Parathyroid adenoma (tissue), 2 donors: ENCODE measurements at regions not wholly inside any gene's neighbourhood (a gene's known extent, or its start where the extent isn't known, plus 50 kb on each side); places are given as distances from the start of the nearest gene placed in this dataset.

Experiments
- H2AFZ ChIP-seq: fragments of 300-600 bp; sonication (generic); one replicate; pipeline ENCODE4 v1.7.0; 2017; ENCODE audit warnings: antibody characterized with exemption, mild to moderate bottlenecking
- H3K27ac ChIP-seq: fragments of 300-600 bp; sonication (generic); one replicate; pipeline ENCODE4 v1.7.0; 2017
- H3K27me3 ChIP-seq: fragments of 300-600 bp; sonication (generic); one replicate; pipeline ENCODE4 v1.7.0; 2017; ENCODE audit warnings: low read length; ENCODE audit not compliant: control insufficient read depth, insufficient read depth
- H3K36me3 ChIP-seq: fragments of 300-600 bp; sonication (generic); one replicate; pipeline ENCODE4 v1.7.0; 2017; ENCODE audit warnings: low read length; ENCODE audit not compliant: control insufficient read depth, insufficient read depth
- H3K4me1 ChIP-seq: fragments of 300-600 bp; sonication (generic); one replicate; pipeline ENCODE4 v1.7.0; 2017; ENCODE audit warnings: control low read depth
- H3K4me2 ChIP-seq: fragments of 300-600 bp; sonication (generic); one replicate; pipeline ENCODE4 v1.7.0; 2017; ENCODE audit warnings: low read length
- H3K4me3 ChIP-seq: fragments of 300-600 bp; sonication (generic); one replicate; pipeline ENCODE4 v1.7.0; 2017; ENCODE audit warnings: low read depth, low read length
- H3K79me2 ChIP-seq: fragments of 300-600 bp; sonication (generic); one replicate; pipeline ENCODE4 v1.7.0; 2017; ENCODE audit warnings: control low read depth
- H3K9ac ChIP-seq: fragments of 300-600 bp; sonication (generic); one replicate; pipeline ENCODE4 v1.7.0; 2017; ENCODE audit warnings: mild to moderate bottlenecking
- H3K9me3 ChIP-seq: fragments of 300-600 bp; sonication (generic); one replicate; pipeline ENCODE4 v1.7.0; 2017; ENCODE audit warnings: low read length; ENCODE audit not compliant: control insufficient read depth
- TF ChIP-seq, protein P1 (sequence below): fragments of 300-600 bp; sonication (generic); IDR thresholded peaks from one replicate; pipeline ENCODE4 v1.7.0; 2017; ENCODE audit warnings: antibody characterized with exemption, mild to moderate bottlenecking
- donor health status: primary hyperparathyroidism.

DNA sequence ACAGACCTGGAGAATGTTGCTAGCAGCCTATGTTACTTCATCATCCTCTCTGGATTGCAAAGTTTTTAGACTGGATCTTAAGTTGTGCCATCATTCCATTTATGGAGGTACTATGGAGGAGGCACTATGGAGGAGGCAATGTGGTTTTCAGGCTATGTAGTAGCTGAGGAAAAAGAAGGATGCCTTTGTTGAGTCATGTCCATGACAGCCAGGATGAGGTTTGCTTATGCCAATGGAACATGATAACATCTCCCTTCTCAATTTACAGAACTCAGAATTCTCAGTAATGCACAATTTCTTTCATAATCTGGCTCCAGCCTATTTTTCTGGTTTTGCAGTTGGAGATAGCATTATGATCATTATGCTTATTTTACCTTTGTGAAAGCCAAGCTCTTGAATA is 65.9 kb upstream of the TMEM108 start:
- Histone ChIP-seq H3K27me3 (no peaks in the 10 kb centered on the region), H3K36me3 (no peaks in the 10 kb centered on the region), H3K4me3 (no peak overlapping the region), H2AFZ (no peak overlapping the region), H3K79me2 (no peaks in the 10 kb centered on the region), H3K27ac (no peak overlapping the region), H3K4me2 (no peak overlapping the region), H3K9me3 (no peaks in the 10 kb centered on the region), H3K4me1 (peaks cover 4% of the 10 kb centered on the region), H3K9ac (no peak overlapping the region)
- TF ChIP-seq, protein P1, sequence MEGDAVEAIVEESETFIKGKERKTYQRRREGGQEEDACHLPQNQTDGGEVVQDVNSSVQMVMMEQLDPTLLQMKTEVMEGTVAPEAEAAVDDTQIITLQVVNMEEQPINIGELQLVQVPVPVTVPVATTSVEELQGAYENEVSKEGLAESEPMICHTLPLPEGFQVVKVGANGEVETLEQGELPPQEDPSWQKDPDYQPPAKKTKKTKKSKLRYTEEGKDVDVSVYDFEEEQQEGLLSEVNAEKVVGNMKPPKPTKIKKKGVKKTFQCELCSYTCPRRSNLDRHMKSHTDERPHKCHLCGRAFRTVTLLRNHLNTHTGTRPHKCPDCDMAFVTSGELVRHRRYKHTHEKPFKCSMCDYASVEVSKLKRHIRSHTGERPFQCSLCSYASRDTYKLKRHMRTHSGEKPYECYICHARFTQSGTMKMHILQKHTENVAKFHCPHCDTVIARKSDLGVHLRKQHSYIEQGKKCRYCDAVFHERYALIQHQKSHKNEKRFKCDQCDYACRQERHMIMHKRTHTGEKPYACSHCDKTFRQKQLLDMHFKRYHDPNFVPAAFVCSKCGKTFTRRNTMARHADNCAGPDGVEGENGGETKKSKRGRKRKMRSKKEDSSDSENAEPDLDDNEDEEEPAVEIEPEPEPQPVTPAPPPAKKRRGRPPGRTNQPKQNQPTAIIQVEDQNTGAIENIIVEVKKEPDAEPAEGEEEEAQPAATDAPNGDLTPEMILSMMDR = no peak

DNA sequence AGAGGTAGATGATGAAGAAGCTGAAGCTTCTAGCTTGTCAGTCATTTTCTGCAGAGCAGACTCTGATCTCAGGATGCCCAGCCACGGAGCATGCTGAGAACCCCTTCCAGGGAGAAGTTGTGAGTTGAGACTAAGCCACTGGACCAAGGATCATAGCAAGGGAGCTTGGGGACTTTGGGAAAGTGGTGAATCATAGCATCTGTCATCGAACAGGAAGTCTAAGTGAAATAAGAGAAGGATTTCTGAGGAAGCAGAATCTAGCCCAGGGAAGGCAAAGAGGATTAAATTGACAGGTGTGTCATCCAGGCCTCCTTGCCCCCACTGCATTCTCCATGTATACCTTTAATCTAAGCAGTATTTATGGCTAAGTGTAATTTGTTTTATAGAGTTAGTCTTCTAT is 71.8 kb upstream of the TMEM108 start:
- Histone ChIP-seq H2AFZ (no peak overlapping the region), H3K4me2 (no peak overlapping the region), H3K9me3 (no peaks in the 10 kb centered on the region), H3K4me1 (no peaks in the 10 kb centered on the region), H3K27me3 (no peaks in the 10 kb centered on the region), H3K9ac (no peak overlapping the region), H3K36me3 (no peaks in the 10 kb centered on the region), H3K4me3 (no peak overlapping the region), H3K79me2 (no peaks in the 10 kb centered on the region), H3K27ac (no peak overlapping the region)
- TF ChIP-seq, protein P1 = no peak

- H3K9me3 ChIP-seq = no peaks in the 10 kb centered on the region
- no peaks in the 10 kb centered on the region for H3K79me2 ChIP-seq
- no peak overlapping the region for H3K4me3 ChIP-seq
- no peak overlapping the region for H2AFZ ChIP-seq
- TF ChIP-seq, protein P1 = no peak
- no peak overlapping the region for H3K27ac ChIP-seq
- no peaks in the 10 kb centered on the region for H3K27me3 ChIP-seq
- no peaks in the 10 kb centered on the region for H3K36me3 ChIP-seq
- no peaks in the 10 kb centered on the region for H3K4me1 ChIP-seq
- no peak overlapping the region for H3K4me2 ChIP-seq
- no peak overlapping the region for H3K9ac ChIP-seq
These were observed 73.9 kb upstream of the TMEM108 start for GRCh38 chr3:132964266-132964665.

DNA sequence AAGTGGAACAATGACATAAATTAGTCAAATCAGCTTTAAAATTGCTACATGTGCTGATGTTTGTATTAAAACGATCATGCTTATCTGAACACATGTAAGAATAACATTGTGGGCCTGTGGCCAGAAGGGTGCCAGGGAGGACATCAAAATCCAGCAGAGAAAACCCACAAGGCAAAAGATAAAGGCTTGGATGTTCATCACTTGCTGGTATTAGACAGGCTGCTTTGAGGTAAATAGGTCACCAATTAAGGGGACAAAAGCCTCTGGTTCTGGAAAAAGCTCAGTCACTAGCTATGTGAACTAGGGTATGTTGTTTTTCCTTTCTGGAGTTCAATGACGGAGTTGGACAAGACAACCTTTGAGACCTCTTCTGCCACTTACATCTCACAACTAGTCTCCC is 74.4 kb upstream of the TMEM108 start:
- no peak overlapping the region for H3K4me3 ChIP-seq
- H3K4me1 ChIP-seq = no peaks in the 10 kb centered on the region
- no peak overlapping the region for H3K27ac ChIP-seq
- TF ChIP-seq, protein P1 = no peak
- H3K79me2 ChIP-seq = no peaks in the 10 kb centered on the region
- no peaks in the 10 kb centered on the region for H3K27me3 ChIP-seq
- no peak overlapping the region for H3K9ac ChIP-seq
- no peaks in the 10 kb centered on the region for H3K36me3 ChIP-seq
- H3K9me3 ChIP-seq = no peaks in the 10 kb centered on the region
- no peak overlapping the region for H3K4me2 ChIP-seq
- H2AFZ ChIP-seq = no peak overlapping the region

GRCh38 chr3:132961991-132962390 is 76.2 kb upstream of the TMEM108 start:
- Histone ChIP-seq H3K4me2 (no peak overlapping the region), H3K36me3 (no peaks in the 10 kb centered on the region), H3K9me3 (no peaks in the 10 kb centered on the region), H3K79me2 (no peaks in the 10 kb centered on the region), H3K4me3 (no peak overlapping the region), H3K27ac (no peak overlapping the region), H3K27me3 (no peaks in the 10 kb centered on the region), H3K9ac (no peak overlapping the region), H3K4me1 (no peaks in the 10 kb centered on the region), H2AFZ (no peak overlapping the region)
- TF ChIP-seq, protein P1 = no peak
